ENCODE measurements at regions not wholly inside any gene's neighbourhood (a gene's known extent, or its start where the extent isn't known, plus 50 kb on each side); places are given as distances from the start of the nearest gene placed in this dataset.

DNA sequence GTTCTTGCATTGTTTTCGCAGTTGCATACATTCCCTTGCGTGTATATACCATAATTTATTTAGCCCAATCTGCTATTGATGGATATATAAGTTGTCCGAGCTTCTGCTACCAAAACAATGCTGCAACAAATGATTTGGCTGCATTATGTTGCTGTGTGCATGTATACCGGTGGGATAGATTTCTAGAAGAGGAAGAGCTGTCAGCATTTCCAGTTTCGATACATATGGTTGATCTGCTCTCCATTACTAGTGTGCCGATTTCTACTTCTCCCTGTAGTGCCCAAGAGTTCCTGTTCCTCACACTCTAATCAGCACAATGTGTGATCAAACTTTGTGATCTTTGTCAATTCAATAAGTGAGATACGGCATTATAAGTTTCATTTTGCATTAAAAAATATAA, 92.8 kb upstream of the NMNAT3 start (continued):
- TF ChIP-seq, protein P1, sequence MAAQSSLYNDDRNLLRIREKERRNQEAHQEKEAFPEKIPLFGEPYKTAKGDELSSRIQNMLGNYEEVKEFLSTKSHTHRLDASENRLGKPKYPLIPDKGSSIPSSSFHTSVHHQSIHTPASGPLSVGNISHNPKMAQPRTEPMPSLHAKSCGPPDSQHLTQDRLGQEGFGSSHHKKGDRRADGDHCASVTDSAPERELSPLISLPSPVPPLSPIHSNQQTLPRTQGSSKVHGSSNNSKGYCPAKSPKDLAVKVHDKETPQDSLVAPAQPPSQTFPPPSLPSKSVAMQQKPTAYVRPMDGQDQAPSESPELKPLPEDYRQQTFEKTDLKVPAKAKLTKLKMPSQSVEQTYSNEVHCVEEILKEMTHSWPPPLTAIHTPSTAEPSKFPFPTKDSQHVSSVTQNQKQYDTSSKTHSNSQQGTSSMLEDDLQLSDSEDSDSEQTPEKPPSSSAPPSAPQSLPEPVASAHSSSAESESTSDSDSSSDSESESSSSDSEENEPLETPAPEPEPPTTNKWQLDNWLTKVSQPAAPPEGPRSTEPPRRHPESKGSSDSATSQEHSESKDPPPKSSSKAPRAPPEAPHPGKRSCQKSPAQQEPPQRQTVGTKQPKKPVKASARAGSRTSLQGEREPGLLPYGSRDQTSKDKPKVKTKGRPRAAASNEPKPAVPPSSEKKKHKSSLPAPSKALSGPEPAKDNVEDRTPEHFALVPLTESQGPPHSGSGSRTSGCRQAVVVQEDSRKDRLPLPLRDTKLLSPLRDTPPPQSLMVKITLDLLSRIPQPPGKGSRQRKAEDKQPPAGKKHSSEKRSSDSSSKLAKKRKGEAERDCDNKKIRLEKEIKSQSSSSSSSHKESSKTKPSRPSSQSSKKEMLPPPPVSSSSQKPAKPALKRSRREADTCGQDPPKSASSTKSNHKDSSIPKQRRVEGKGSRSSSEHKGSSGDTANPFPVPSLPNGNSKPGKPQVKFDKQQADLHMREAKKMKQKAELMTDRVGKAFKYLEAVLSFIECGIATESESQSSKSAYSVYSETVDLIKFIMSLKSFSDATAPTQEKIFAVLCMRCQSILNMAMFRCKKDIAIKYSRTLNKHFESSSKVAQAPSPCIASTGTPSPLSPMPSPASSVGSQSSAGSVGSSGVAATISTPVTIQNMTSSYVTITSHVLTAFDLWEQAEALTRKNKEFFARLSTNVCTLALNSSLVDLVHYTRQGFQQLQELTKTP (IDR thresholded peaks at IDR 0.05; ENCODE audit: low read depth in 1 of 2, partially characterized antibody in 2 of 2) = no peak

DNA sequence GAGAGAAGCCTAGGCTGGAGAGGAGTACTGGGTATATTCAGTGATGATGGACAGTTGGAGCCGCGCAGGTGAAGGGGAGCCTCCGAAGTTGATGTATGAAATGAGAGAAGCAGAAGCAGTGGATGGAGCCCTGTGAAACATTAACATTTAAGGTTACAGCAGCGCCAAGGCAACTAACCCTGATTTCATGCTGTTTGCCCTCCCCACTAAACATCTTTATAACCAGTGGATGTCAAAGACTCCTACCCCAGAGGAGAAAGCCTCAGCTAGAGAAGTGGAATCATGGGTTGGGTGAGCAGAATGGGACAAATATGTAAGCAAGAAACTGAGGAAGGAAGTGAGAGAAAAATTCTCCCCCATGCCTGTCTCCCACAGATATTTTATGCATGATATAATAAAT, 92.0 kb upstream of the NMNAT3 start:
- WGBS (ENCODE audit: insufficient coverage, low coverage, missing lambda C conversion rate) = 0% methylated on average over 4 of the region's 4 CpGs
- in situ Hi-C loops (cut with MboI) = no loop called here
- TF ChIP-seq POLR2AphosphoS5 (IDR thresholded peaks at IDR 0.05; ENCODE audit: control insufficient read depth, insufficient read depth, low read depth, low read length) (no peak), ZNF184 (CRISPR knock-in tag; IDR thresholded peaks at IDR 0.05) (no peak), ARID3A (IDR thresholded peaks at IDR 0.05; ENCODE audit: borderline replicate concordance, low read depth, low read length) (no peak), SFPQ (IDR thresholded peaks at IDR 0.05; ENCODE audit: low read depth, low read length) (no peak), ZNF354B (CRISPR knock-in tag; IDR thresholded peaks at IDR 0.05) (no peak), PPARD (CRISPR knock-in tag; IDR thresholded peaks at IDR 0.05) (no peak), MTF1 (CRISPR knock-in tag; IDR thresholded peaks at IDR 0.05; ENCODE audit: borderline replicate concordance) (no peak), ZNF347 (CRISPR knock-in tag; IDR thresholded peaks at IDR 0.05; ENCODE audit: low read depth) (no peak), ZNF644 (tag; IDR thresholded peaks at IDR 0.05; ENCODE audit: low read depth) (no peak), ZNF589 (CRISPR knock-in tag; IDR thresholded peaks at IDR 0.05; ENCODE audit: low read depth) (no peak)
- TF ChIP-seq, protein P2, sequence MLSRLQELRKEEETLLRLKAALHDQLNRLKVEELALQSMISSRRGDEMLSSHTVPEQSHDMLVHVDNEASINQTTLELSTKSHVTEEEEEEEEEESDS (CRISPR knock-in tag; IDR thresholded peaks at IDR 0.05) = no peak

More for the DNA sequence above, 92.0 kb upstream of the NMNAT3 start:
- POLR2A ChIA-PET = no interaction called here
- Histone ChIP-seq H3K4me1 (replicated peaks in 1 of 2; ENCODE audit: control insufficient read depth in 2 of 2, insufficient read depth in 2 of 2, low read length in 2 of 2) (no peaks in the 10 kb centered on the region), H3K36me3 (ENCODE audit: control insufficient read depth, insufficient read depth, low read length) (no peaks in the 10 kb centered on the region), H3K9me1 (ENCODE audit: control insufficient read depth, insufficient read depth, low read length) (no peaks in the 10 kb centered on the region), H3K9ac (ENCODE audit: insufficient read depth in 1 of 2, low read depth in 2 of 2, low read length in 2 of 2) (no peak overlapping the region), H3K4me2 (ENCODE audit: insufficient read depth, low read length) (no peak overlapping the region), H3K79me2 (ENCODE audit: control insufficient read depth, insufficient read depth, low read length) (no peaks in the 10 kb centered on the region), H2AFZ (ENCODE audit: low read depth, low read length) (no peak overlapping the region), H3K4me3 (no peak overlapping the region), H4K20me1 (replicated peaks; ENCODE audit: control insufficient read depth, insufficient read depth, low read length) (no peaks in the 10 kb centered on the region), H3K27ac (ENCODE audit: extremely low read depth, low read depth, low read length) (no peak overlapping the region), H3K9me3 (replicated peaks; ENCODE audit: control insufficient read depth, insufficient read depth, low read depth, low read length) (no peaks in the 10 kb centered on the region), H3K27me3 (ENCODE audit: control insufficient read depth in 2 of 2, insufficient read depth in 2 of 2, low read length in 2 of 2) (peaks cover 3 to 6% of the 10 kb centered on the region in 2 experiments; a peak in 2 of 5 replicates)
- ATAC-seq (no peak), FAIRE-seq (no peak), DNase-seq (ENCODE audit: extremely low read depth in 1 of 4, low spot score in 3 of 4) (no peak)
- CTCF ChIA-PET (ENCODE audit: low intra/inter-chr PET ratio) = no interaction called here
- BruUV-seq (replicated peaks) = no TSS peak
- intact Hi-C loops (cut with micrococcal nuclease) = no loop called here
